GM19025 (cell line): ENCODE measurements at regions not wholly inside any gene's neighbourhood (a gene's known extent, or its start where the extent isn't known, plus 50 kb on each side); places are given as distances from the start of the nearest gene placed in this dataset.
A peak's percentile ranks its signal among the peaks of the same experiment; 100 is the strongest.

ENCODE experiments used
- ATAC-seq: cut with Tn5 transposase; IDR thresholded peaks from one replicate; pipeline ENCODE4 v1.9.1; 2021; ENCODE audit warnings: mild to moderate bottlenecking, low read depth, moderate library complexity; ENCODE audit not compliant: unreplicated experiment

DNA sequence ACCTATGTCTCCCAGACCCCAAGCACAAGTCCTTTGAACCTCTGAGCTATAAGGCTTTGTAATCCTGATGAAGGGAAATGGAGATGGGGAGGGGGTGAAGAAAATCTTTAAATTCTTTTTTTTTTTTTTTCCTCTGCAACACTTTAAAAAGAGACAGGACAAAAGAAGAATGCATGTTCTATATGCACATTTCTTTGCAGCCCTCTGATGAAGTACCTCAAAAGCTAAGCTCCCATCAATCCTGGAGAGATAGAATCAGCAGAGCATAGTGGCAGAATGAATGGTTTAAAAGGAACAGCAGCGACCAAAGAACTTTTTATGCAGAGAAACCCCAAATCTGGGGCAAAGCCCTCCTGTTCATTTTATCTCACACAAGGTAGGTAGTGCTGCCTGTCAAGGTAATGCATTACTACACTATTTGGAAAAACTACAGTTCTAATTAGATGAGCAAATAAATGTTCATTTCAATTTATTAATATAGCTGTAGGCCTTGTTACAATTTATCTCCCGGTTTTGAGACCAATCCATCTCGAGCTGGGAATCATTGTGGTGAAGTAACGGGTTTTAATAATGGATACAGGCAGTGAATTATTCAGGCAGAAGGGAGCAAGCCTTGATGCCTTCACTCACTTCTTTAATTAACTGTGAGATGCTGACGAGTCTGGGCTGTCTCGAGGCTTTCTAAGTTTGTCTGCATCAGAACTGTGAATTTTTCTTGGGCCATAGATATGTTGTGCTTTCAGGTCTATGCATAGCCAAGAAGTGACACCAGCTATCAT lies 173.5 kb upstream of the ZNF608 start:
- no peak for ATAC-seq

DNA sequence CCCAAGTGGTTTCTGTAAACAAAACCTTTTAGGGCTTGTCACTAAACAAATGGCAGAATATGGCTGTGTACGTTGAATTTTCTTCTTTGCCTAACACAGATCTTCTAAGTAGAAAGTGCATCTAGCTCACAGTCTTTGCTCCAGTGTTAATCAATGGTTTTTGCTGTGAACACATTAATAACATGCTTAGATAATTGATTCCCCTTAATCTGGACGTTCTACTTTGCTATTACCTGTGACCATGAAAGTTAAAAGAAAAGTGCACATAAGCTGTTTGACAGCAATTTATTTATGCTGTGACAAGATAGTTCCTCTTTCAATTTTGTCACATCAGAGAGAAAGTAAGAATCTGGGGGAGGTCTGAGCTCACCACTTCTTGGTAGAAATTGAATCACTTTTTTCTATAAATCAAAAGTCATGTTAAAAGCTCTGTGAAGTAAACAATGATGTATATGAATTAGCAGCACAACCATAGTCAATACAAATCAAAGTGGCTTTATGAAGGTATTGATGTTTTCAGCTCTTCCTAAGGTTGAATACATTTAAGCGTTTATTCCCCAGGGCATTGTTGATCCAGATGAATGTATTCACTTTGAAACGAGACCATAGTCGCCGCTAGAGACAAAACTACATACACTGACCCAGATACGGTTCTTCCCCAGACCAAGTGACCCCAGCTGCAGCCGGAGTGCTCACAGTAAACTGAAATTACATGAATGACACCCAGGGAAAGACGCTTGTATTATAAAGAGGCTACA lies 174.6 kb upstream of the ZNF608 start:
- ATAC-seq, result peak; percentile 89

DNA sequence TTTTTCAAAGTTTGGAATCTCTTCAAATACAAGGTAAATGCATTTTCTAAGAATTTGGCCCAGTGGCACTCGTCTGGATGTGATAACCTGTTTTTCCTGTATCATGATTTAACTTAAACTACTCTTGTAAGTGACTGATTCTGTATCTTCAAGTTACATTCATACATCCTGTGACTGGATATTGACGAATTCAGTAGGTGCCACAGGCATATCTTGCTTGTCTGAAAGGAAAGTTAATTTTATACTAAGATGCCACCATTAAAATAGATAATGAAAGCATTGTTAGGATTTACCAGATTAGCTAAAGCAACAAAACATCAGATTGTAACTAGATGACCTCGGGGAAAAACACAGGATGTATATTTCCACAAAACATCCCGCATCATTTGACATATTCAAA lies 175.3 kb upstream of the ZNF608 start:
- ATAC-seq, result peak; percentile 10

DNA sequence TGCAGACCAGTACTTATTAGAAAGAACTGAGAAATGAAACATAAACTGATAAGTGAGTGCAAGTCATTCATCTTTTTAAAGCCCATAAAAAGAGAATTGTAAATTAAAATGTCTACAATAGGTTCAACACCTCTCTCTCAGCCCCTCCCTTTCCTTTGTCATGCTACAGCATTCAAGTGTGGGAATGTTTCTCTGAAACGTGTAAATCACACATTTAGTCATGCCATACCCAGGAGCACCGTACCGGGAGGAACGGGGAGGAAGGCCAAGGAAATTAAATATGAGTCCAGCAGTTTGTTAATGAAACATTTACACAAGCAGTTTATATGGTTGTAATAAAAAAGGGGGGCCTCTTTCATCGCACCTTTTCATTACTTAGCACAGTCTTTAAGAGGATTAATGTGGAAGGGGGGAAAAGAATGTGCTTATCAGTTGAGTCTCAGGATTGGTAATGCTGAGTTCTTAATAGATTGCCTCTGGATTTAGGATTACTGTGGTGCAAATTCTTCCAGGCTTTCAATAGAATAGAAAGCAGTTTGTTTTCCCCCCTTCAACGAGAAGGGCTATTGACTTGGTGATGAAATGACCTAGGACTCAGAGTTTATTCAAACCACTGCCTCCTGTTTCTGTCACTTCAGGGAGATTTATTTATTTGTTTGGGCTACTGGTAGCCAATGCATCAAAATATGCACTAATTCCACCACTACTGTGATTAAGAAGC lies 176.0 kb upstream of the ZNF608 start:
- no peak for ATAC-seq

DNA sequence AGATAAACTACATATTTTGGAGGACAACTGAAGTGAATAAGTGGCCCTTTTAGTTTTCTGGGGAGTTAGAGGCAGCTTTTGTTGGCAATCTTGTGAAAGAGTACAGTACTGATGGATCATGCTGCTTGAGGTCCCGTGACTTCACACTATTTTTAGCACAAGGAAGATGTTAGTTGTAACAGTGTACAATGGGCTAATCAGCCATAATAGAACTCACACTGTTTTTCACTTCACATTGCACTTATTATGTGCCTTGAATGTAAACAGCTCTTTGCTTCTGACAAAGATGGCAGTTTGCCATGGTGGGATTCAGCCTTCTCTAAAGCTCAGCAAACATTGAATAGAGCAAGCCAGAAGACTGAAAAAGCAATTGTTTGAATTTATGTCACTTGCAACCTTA lies 176.7 kb upstream of the ZNF608 start:
- no peak for ATAC-seq

DNA sequence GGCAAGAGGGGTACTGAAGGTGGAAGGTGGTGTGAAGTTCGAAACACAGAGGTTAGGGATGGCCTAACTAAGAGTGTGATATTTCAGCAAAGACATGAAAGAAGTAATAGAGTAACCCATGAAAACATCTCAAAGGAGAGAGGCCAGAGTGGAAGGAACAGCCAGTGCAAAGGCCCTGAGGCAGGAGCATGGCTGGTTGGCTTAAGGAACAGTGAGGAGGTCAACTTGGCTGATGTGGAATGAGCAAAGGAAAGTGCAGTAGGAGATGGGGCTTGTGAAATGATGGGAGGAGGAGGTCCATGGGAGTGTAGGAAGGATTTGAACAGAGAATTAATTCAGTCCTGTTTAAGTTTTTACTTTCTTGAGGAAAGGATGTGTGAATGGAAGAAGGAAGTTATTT lies 178.3 kb upstream of the ZNF608 start:
- ATAC-seq, result no peak

DNA sequence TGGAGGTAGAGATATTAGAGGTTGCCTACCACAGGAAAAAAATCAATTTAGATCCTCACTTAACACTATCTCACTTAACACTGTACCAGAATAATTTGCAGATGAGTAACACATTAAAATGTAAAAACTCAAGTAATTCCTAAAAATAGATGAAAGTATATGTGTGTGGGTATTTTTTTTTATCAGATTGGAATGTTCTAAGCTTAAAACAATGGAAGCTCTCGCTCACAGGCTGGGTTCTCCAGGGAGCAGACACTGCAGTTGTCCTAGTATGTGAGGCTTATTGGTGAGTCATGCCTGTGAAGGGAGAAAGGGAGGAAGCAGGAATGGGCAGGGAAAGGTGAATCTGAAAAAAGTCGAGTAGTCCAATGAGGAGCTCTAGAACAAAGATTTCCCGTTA lies 181.3 kb upstream of the ZNF608 start:
- no peak for ATAC-seq

DNA sequence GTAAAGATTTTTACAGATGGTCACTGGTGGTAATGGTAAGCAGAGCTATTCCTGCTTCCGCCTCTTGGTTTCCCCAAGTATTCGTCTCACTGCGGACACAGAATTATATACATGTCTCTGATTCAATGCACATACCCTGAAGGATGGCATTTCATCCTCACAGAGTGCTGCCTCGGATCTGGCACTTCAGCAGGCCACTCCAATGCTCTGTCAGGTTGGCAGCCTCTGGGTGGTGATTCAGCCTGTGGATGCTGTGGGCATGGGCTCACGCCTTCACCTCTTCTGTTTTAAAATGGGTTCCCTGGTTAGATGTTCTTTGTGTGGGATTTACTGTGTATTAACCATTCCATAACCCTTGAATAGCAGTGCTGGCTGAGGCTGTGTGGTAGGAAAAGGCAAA lies 182.6 kb upstream of the ZNF608 start:
- no peak for ATAC-seq

DNA sequence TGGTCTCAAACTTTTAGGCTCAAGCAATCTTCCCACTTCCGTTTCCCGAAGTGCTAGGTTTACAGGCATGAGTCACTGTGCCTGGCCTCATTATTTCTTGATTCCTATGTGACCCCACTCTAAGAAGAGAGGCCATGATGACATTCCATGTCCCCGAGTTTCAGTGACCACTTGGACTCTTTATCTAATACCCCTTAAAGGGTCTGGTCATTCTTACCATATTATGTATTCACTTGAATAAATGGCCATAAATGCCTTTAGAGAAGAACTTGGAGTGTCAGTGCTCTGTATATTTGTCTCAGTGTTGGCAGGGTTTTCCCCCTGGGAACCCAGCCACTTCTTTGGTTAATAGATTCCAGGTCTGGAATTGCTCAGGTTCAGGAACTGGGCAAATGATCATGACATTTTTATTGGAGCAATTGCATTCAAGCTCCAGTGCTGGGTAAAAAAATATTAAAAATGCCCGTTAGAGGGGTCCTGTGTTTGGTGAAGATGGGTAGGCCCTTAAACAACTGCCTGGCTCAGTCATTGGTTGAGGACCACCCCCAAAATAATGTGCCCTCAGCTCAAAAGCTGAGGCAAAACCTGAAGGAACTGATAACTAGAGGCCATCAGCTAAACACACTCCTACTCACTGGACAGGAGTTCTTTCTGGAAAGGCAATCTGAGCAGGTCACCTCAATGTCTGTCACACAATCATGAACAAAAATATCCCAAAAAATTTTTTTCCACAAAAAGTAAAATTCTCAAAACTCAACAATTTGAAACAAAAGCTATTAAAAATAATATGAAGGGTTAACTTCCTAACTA lies 186.6 kb upstream of the ZNF608 start:
- no peak for ATAC-seq

DNA sequence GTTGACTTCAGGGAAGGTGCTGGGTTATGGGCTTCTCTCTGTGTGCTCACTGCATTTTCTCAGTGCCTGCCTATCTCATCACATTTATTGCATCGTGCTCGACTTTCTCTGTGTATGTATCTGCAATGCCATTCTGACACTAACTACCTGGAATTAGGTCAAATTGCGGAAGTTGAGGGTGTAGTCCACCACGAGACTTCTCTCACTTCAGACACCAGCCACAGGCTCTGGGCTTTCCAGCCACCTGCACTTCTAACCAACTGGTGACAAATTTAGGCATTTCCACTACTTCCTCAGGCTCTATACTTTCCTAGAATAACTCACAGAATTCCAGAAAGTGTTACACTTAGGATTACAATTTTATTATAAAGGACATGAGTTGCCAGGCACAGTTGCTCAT lies 188.6 kb upstream of the ZNF608 start:
- peak; percentile 51 for ATAC-seq

DNA sequence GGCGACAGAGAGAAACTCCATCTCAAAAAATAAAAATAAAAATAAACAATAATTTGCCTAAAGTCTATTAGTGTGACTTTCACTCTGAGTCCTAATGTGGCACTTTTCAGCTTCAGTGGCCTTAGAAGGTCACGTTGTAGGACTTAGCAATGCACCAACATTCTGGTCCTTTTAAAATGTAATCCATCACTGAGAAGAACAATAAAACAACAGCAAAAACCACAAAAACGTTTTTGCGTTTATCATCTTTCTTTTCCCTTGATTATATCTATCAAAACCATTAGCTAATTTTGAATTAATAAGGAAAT lies 190.1 kb upstream of the ZNF608 start:
- ATAC-seq, result peak; percentile 37

DNA sequence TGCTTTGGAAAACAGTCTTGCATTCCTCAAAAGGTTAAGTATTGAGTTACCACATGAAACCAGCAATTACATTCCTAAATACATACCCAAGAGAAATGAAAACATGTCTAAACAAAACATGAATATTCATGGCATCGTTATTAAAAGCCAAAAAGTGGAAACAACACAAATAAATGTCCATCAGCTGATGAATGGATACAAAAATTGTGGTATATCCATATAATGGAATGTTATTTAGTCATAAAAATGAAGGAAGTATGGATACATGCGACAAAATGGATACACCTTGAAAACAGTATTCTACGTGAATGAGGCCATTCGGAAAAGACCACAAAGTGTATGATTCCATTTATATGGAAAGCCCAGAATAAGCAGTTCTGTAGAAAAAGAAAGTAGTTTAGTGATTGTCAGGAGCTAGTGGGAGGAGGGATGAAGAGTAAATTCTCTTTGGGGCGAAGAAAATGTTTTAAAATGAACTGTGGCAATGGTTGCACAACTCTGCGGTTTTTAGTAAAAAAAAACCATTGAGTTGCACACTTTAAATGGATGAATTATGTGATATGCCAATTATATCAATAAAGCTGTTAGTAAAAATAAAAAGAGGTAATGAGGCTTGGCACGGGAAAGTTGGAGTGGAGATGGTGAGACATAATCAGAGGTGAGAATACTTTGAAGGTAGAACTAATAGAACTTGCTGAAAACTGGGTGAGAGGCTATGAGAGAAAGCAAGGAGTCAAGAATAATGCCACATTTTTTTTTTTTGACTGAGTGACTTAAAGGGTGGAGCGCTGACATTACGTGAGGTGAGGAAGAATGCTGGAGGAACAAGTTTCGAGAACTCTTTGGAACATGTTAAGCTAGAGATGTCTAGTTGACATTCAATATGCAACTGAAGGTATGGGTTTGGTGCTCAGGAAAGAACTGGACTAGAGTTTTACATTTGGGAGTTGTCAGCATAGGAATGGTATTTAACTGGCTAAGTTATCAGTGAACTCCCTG lies 194.9 kb upstream of the ZNF608 start:
- no peak for ATAC-seq

DNA sequence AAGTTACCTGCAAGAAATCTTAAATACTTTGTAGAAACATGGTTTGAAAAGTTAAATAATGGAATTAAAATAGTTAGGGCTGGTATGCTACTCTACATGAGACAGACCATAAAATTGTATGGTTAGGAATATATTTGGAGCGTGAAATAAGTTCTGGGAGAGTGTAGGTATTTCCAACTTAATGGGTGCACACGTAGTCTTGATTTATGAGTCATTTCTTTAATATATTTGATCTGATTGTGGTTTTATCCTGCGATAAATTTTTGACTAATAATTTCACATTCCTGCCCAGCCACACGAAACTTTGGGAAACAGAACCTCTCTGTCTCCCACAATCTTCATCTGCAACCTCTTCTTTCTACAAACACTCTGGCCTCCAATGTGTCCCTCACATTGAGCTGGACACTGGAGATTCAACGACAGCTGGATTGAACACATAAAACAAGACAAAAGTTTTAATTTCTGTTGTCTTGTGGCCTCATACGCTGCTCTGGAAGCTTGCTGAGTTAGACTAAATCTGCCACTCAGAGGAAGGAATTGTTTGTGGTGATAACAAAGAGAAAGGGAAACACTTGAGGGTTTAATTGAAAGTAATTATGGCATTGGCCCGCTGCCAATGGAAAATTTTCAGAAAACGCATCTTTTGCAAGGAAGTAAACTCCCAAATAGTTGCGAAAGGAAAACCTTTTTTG lies 201.8 kb upstream of the ZNF608 start:
- ATAC-seq, result no peak

DNA sequence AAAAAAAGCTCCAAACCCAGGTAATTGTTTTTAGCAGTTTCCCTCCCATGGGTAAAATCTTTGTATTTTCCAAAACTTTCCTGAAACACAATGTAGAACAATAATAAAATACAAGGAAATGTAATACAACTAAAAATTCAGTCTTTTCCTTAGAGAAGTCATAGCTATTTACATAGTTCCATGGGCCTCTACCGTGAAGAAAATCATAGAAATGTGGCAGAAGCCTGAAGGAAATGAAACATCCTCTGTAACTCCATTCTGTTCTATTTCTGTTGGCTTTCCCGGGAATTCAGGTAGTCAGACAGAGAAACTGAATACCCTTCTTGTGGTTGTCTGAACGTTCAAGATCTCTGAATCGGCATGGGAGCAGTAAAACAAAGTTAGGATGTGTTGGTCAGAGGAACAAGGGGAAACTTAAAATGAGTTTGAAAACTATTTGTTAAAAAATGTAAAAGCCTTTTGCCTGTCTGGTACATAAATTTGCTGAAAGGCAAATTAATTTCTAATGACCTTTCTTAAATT lies 202.4 kb upstream of the ZNF608 start:
- no peak for ATAC-seq

DNA sequence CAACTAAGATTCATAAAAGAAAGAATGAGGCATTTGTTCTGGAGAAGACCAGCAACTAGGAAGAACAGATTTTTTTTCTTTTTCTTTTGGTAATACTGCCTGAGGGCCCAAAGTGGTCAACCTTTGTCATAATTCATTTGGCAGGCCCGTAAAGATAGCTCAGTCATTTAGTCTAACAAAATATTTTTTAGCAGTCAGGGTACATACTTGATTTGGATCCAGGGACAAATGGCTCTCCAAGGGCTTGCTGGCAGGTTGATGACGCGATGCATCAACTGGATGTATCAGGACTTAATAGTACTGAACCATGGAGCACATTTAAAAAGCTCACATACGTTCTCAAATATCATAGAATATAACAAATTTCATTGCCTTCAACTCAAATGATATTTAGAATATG lies 203.4 kb upstream of the ZNF608 start:
- no peak for ATAC-seq

DNA sequence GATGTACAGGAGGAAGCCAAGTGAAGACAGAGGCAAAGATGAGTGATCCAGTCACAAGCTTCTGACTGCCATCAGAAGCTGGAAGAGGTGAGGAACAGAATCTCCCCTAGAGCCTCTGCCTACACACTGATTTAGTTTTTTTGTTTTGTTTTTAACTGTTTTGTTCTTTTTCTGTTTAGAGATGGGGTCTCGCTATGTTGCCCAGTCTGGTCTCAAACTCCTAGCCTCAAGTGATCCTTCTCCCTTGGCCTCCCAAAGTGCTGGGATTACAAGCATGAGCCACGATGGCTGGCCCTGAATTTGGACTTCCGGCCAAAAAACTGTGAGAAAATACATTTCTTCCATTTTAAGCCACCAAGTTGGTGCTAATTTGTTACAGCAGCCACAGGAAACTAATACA lies 204.7 kb upstream of the ZNF608 start:
- no peak for ATAC-seq

DNA sequence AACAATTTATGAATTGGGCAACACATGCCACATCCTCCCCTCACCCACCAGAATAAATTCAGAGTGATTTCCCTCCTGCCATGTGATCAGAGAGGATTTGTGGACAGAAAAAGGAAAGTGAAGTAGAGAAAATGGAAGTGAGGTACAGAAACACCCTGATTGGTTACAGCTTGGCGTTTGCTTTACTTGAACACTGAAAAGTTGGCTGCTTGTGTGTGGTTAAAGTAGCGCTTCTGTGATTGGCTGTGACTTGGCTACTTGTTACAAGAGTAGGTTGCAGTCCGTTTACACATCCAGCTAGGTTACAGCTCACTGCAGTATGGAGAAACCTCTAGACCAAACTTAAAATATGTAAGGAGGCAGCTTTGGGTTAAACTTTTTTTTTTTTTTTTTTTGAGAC lies 205.2 kb upstream of the ZNF608 start:
- peak; percentile 61 for ATAC-seq

DNA sequence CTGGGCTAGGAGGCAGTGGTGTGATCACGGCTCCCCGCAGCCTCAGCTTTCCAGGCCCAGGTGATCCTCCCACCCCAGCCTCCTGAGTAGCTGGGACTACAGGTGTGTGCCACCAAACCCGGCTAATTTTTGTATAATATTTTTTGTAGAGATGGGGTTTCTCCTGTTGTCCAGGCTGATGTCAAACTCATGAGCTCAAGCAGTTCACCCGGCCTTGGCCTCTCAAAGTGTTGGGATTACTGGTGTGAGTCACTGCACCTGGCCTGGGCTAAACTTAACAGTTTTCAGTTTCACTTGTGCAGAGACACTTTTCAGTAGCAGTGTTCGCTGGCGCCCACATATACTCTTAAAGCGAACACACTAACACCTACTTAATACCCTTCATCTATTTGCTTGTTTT lies 205.6 kb upstream of the ZNF608 start:
- ATAC-seq, result peak; percentile 86

DNA sequence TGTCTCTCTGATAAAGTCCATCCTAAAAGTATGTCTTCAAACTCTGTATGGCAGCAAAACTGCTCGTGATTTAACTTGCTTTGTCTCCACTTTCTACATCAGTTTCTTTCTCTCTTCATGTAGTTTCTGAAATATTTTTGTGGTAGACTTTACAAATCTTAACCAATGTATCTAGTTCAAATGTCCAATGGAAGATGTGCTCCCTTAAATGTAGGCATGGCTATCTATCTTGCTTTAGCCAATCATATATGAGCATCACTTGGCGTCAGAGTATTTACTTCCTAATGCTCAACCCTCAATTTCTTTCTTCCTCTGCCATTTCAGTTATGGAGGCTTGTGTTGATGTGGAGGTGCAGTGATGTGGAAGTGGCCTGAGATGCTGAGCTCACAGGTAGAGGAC lies 206.1 kb upstream of the ZNF608 start:
- peak; percentile 49 for ATAC-seq
